GM19324 (cell line): ENCODE measurements at regions not wholly inside any gene's neighbourhood (a gene's known extent, or its start where the extent isn't known, plus 50 kb on each side); places are given as distances from the start of the nearest gene placed in this dataset.

Experiments
- ATAC-seq: cut with Tn5 transposase; IDR thresholded peaks from one replicate; pipeline ENCODE4 v1.9.1; 2021; ENCODE audit warnings: mild to moderate bottlenecking, moderate library complexity; ENCODE audit not compliant: unreplicated experiment, low FRiP score

GRCh38 chr6:164151161-164152120 is 736.9 kb downstream of the QKI start:
- no peak for ATAC-seq

DNA sequence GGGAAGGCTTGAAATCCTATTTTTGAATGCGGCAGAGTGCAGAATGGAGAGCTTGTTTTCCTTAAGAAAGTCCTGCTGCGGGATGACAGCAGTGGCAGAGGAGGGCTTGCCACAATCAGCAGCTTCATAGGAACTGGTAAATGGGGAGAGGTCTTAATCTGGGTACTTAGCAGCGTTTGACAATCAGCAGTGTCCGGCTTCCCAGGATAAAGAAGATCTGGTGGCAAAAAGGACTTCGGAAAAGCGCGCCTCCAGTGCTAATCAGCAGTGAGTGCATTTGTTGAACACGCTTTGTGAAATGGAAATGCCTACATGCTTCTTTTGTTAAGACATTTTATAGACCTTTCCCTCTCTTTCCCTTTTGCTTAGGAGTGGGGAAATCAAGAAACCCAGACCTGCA is 735.7 kb downstream of the QKI start:
- ATAC-seq, result no peak

DNA sequence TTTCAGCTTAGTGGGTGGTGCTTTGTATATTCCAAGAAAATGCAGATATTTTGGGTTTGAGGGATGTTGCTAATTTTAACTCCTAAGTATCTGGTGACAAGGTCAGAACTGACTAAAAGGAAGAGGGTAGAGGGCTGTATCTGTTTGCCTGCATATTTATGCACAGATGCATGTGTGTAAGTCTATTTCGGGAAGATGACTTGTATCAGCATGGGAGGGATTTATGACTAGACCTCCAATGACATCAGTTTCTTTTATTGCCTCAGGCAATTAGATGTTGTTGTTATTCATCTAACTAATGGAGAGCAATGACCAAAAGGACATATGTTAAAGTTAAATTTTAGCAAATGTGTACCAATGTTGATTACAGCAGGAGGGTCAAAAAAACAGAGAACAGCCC is 734.3 kb downstream of the QKI start:
- no peak for ATAC-seq

DNA sequence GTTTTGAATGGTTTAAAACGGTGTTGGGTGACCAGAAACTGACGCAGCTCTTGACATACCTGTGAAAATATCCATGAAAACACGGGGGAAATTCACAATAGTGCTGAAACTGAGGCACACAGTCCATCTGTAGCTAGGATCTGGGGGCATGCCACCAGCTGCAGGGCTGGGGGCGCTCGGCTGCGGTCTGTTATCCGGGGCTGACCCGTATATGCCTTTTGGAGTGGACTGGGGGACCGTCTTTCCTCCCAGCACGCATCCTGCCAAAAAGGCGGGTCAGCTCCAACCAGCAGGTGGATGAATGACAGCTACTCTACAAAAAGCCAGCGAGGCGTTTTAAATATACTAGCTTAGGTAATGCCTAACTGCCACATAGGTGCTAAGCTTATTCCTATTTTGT is 729.8 kb downstream of the QKI start:
- no peak for ATAC-seq

GRCh38 chr6:164142322-164142721 is 727.8 kb downstream of the QKI start:
- no peak for ATAC-seq

DNA sequence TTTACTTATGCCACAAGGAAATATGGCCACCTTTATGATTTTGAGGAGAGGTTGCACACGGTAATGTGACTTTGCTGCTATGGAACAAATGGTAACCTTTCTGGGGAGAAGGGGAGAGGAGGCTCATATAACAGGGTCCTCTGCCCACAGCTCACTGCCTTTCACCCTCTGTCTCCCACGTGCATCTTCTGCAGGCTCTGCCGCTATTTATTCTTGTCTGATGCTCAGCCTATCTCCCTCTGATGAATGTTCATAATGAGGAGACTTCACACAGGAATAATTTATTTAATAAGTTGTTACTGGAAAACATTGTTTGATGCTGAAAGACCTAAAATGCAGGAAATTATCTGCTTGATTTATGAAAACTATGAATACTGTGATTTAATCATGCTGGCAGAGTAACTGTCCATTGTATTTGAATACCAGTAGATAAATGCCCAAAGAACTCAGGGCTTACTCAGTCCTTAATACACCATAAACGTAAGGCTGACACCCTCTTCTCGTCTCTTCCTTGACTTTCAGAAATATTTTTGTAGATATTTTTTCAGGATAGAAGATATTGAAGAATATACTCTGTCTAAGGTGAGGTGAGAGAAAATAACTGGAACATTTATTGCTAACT is 721.1 kb downstream of the QKI start:
- no peak for ATAC-seq

GRCh38 chr6:164133095-164133494 is 718.6 kb downstream of the QKI start:
- no peak for ATAC-seq

- no peak for ATAC-seq
Observed at GRCh38 chr6:164130585-164130984, 716.1 kb downstream of the QKI start.

- ATAC-seq, result no peak
Observed at GRCh38 chr6:164130151-164130550, 715.6 kb downstream of the QKI start.

DNA sequence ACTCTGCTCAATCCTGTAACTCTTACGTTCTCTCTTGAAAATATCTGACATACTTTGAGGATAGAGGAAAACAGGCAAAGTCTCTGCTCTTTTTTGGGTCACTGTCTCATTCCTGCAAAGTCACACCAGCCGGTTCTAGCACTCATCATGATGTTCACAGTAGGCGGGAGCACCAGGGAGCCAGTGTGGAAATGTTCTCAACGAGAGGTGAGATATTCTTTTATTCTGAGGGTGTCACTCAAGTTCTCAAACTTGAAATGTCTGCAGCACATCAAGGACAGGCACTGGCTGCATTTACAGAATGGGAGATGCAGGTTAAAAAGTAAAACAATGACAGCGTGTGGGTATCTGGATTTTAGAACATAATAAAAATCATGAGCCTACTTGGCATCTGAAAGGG is 714.7 kb downstream of the QKI start:
- no peak for ATAC-seq

- no peak for ATAC-seq
Observed at GRCh38 chr6:164128101-164128500, 713.6 kb downstream of the QKI start.

DNA sequence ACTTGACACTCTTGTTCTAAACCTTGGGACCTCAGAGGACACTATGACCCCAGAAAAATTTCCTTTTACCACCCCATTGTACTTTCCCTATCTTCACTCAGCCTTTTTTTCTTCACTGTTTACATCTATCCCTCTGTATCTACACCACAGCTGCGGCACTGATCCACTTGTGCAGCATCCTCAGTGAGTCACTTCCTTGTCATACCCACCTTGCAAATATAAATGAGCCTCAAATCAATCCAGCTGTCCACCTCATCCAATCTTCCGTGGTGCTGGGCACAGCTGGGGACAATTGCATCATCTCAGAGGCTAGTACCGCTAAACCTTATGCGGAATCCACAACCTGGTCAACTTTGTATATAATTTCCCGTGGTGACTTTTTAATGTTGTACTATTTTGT is 710.5 kb downstream of the QKI start:
- no peak for ATAC-seq

DNA sequence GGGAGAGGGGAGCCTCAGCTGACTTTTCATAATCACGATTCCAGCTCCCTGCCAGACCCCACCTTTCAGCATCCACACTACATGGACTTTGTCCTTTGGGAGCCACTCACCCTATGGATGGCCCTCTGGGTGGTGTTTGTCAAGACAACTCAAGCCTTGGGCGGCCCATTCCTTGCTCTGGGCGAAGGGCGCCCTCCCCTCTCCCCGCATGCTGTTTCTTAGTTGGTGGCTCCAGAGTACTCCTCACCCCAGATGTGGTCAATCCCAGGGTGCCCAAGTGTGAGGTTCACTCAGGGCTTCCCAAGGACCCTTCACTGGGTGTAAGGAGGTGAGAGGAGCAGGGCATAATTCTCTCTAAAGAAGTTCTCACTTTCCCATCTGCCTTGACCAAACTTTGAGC is 710.0 kb downstream of the QKI start:
- no peak for ATAC-seq

GRCh38 chr6:164122109-164122508 is 707.6 kb downstream of the QKI start:
- no peak for ATAC-seq

DNA sequence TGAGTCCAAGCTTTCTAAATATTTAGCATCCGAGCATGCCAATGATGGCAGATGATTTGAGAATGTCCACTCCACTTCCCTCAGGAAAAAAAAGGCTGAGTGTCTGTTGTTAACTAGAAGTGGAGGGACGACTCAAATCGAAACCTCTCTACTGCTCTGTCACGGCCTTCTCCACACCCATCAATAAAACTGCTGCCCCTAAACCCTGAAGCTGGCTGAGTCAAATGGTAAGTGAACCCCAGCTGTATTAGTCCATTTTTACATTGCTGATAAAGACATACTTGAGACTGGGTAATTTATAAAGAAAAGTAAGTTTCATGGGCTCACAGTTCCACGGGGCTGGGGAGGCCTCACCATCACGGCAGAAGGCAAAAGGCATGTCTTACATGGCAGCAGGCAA is 707.0 kb downstream of the QKI start:
- no peak for ATAC-seq

GRCh38 chr6:164114651-164115050 is 700.1 kb downstream of the QKI start:
- no peak for ATAC-seq

DNA sequence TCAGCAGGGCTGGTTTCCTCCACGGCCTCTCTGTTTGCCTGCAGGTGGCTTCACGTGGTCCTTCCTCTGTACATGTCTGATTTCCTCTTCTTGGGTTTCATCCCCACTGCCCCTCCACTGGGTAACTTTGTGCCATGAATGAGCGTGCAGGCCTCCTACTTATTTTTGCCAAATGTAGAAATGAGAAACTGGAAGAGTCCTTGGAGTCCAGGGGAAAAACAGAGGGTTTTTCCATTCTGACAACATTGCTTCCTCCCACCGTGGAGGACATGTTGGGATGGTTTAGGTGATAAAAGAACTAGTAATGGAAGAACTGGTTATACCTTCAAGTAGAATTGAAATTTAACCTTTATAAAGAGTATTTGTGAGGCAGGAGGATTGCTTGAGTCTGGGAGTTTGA is 699.5 kb downstream of the QKI start:
- ATAC-seq, result no peak

DNA sequence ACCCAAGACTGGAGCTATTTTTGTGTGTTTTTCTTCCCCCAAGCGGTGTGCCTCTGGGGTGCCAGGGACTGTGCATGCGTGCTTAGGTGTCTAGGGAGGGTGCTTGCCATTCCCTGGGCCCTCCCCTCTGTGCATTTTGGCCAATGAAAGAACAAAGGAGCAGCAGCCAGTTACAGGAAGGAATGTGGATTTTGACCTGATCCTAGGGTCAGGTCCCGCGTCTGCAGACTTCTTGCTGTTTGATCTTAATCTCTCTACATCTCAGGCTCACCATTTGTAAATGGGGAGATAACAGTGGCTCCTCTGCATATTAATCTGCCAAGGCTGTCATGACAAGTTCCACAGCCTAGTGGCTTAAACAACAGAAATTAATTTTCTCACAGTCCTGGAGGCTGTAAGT is 699.1 kb downstream of the QKI start:
- ATAC-seq, result no peak

- no peak for ATAC-seq
Observed at GRCh38 chr6:164109770-164110140, 695.2 kb downstream of the QKI start.

DNA sequence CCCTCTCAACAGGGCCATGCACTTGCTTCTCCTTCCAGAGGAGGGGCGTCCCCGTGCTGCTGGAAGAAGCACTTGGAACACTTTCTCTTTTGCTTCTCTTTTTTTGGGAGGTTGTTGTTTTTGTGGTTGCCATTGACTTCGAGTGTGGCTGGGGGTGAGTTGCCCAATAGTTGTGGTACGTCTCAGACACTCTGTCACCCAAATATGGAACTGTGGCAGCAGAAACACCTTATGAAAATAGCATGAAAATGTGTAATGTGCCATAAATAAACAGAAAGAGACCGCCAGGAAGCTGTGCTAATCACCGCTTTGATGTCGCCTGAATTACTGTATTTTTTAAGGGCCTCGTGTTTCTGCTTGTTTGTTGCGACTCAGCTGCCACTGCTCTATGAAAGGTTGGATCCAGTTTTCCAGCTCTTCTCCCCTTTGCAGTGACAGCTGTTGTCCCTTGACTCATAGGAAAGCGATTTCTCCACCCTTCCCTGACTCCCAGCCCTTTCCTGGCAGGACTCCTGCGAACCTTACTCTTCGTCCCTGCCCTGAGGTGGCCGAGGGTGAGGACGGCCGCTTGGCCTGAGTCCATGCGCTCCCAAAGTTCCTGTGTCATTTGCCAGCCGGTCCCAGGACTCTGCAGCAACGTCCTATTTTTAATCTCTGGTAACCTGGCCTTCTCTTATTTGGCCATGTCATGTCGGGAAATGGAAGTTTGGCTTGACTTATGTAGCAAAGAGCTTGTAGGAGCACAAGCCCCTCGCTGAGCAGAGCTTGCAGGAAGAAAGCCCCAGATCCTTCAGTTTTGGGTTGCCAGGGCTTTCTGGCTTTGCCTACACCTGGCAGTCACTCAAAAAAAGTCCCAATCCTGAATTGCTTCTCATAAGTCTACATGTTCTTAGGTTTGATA is 694.6 kb downstream of the QKI start:
- no peak for ATAC-seq

DNA sequence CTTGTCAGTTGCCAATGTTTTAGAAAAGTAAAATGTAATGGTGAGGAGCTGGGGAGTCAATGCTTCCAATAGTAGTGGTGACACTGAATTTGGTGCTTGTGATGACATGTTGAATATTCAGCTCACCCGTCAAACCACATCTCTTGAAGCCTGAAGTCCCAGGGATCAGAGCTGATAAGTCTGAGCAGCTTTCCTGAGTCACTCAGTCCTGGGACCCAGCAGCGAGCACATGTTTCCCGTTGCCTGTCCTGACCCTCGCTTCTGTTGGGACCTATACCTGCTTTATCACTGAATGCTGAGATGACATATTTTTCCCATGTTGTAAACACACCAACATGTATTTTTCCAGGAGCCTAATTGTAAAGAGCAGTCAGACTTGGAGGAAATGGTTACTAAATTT is 693.6 kb downstream of the QKI start:
- ATAC-seq, result no peak
